Osteoblast (primary cell): ENCODE measurements at regions not wholly inside any gene's neighbourhood (a gene's known extent, or its start where the extent isn't known, plus 50 kb on each side); places are given as distances from the start of the nearest gene placed in this dataset.

ENCODE experiments used
- DNase-seq: peaks from one replicate; pipeline ENCODE4 v3.0.0; 2011; ENCODE audit warnings: low spot score, mixed read lengths; ENCODE audit not compliant: insufficient read length; ENCODE audit errors: missing footprints
- H2AFZ ChIP-seq: 2 replicates; pipeline ENCODE4 v1.6.0; 2011; ENCODE audit warnings: mild to moderate bottlenecking, low read length
- H3K27ac ChIP-seq: 2 replicates; pipeline ENCODE4 v1.5.1; 2011; ENCODE audit warnings: mild to moderate bottlenecking, low read depth, low read length, moderate library complexity
- H3K27me3 ChIP-seq: 2 replicates; pipeline ENCODE4 v1.6.0; 2012; ENCODE audit warnings: mild to moderate bottlenecking, control low read depth, inconsistent platforms, low read length, moderate library complexity; ENCODE audit not compliant: insufficient read depth
- H3K36me3 ChIP-seq: 2 replicates; pipeline ENCODE4 v1.5.1; 2011; ENCODE audit warnings: mild to moderate bottlenecking, low read length, control low read depth, moderate library complexity; ENCODE audit not compliant: insufficient read depth
- H3K4me1 ChIP-seq: 2 replicates; pipeline ENCODE4 v1.5.1; 2011; ENCODE audit warnings: mild to moderate bottlenecking, low read length, control low read depth, moderate library complexity; ENCODE audit not compliant: insufficient read depth
- H3K4me2 ChIP-seq: 2 replicates; pipeline ENCODE4 v1.6.0; 2011; ENCODE audit warnings: mild to moderate bottlenecking, low read length; ENCODE audit not compliant: insufficient read depth
- H3K4me3 ChIP-seq: fragments of 200-600 bp; sonication (generic); 3 replicates; pipeline ENCODE4 v1.5.1; 2012; ENCODE audit warnings: mild to moderate bottlenecking, low read length, inconsistent platforms; ENCODE audit not compliant: insufficient read depth
- H3K79me2 ChIP-seq: 2 replicates; pipeline ENCODE4 v1.6.0; 2012; ENCODE audit warnings: mild to moderate bottlenecking, low read length, control low read depth, inconsistent platforms; ENCODE audit not compliant: insufficient read depth
- H3K9me3 ChIP-seq: 2 replicates; pipeline ENCODE4 v1.5.1; 2011; ENCODE audit warnings: low read depth, low read length, control low read depth
- H4K20me1 ChIP-seq: 2 replicates; pipeline ENCODE4 v1.6.0; 2012; ENCODE audit warnings: mild to moderate bottlenecking, low read length, control low read depth; ENCODE audit not compliant: insufficient read depth
- TF ChIP-seq, protein P1 (sequence below): IDR thresholded peaks from 2 replicates; pipeline ENCODE4 v1.5.1; 2011; ENCODE audit warnings: mild to moderate bottlenecking, low read depth, low read length, moderate library complexity; ENCODE audit errors: extremely low read depth

DNA sequence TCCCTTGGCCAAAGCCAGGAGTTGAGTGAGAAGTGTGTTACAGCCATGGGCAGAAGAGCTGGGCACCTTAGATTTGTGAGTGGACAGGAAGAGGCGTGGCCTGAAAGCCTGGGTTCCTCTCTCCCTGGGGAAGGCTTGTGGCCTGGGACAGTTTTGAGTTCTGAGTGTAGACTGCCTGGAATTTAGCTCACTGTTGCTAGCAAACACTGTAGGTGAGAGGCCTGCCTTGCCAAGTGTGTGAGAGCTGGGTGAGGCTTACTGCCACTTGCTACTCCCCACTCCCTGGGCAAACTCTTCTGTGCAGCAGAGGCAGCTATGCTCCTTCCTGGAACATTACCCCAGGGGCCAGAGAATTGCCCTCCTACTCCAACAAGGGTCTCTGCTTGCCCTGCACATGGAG is 150.0 kb upstream of the GALNT5 start:
- TF ChIP-seq, protein P1, sequence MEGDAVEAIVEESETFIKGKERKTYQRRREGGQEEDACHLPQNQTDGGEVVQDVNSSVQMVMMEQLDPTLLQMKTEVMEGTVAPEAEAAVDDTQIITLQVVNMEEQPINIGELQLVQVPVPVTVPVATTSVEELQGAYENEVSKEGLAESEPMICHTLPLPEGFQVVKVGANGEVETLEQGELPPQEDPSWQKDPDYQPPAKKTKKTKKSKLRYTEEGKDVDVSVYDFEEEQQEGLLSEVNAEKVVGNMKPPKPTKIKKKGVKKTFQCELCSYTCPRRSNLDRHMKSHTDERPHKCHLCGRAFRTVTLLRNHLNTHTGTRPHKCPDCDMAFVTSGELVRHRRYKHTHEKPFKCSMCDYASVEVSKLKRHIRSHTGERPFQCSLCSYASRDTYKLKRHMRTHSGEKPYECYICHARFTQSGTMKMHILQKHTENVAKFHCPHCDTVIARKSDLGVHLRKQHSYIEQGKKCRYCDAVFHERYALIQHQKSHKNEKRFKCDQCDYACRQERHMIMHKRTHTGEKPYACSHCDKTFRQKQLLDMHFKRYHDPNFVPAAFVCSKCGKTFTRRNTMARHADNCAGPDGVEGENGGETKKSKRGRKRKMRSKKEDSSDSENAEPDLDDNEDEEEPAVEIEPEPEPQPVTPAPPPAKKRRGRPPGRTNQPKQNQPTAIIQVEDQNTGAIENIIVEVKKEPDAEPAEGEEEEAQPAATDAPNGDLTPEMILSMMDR: no peak
- H3K9me3 ChIP-seq: peaks cover 3% of the 10 kb centered on the region
- no peaks in the 10 kb centered on the region for H3K4me1 ChIP-seq

DNA sequence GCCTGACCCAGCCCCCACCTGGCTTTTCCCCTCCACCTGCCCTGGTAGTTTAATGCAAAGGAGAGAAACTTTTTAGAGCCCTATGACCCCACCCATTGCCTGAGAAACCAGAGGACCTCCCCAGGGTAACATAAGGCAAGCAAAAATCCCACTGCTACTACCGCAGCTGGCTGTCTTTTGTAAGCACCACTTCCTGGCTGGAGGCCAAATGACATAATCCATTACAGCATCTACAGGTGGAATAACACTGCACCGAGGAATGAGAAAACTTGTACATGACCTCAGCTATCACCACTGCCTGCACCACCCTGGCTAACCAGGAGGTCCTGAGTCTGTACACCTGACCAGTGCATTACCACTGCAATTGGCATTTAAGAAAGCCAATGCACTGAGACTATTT is 149.6 kb upstream of the GALNT5 start:
- TF ChIP-seq, protein P1: no peak
- Histone ChIP-seq H3K9me3 (peaks cover 3% of the 10 kb centered on the region), H3K4me3 (no peak overlapping the region), H4K20me1 (no peaks in the 10 kb centered on the region), H3K79me2 (no peaks in the 10 kb centered on the region), H3K27me3 (no peaks in the 10 kb centered on the region), H3K4me1 (no peaks in the 10 kb centered on the region), H3K36me3 (no peaks in the 10 kb centered on the region), H2AFZ (no peak overlapping the region), H3K27ac (no peak overlapping the region), H3K4me2 (no peak overlapping the region)
- no peak for DNase-seq

More for the DNA sequence above, 150.0 kb upstream of the GALNT5 start:
- H3K27ac ChIP-seq: no peak overlapping the region
- H2AFZ ChIP-seq: no peak overlapping the region
- no peaks in the 10 kb centered on the region for H4K20me1 ChIP-seq
- H3K36me3 ChIP-seq: no peaks in the 10 kb centered on the region
- H3K27me3 ChIP-seq: no peaks in the 10 kb centered on the region
- H3K4me2 ChIP-seq: no peak overlapping the region
- DNase-seq: no peak
- H3K4me3 ChIP-seq: no peak overlapping the region
- no peaks in the 10 kb centered on the region for H3K79me2 ChIP-seq

DNA sequence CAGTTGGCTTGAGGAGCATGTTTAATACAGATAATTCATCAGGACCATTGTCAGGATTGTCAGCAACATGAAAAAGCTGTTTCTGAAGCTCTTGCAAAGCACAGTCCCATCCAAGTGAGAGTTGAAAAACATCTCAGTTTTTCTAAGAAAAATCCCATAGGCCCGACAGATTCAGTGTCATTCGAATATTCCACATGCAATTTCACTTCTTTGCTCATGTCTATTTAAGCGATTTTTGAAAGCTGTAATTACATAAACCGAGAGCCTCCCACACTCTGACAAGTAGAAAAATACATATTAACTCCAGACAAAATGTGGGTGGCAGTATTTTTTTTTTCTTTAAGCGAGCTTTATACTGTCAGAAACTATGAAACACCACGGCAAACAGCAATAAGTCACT is 134.7 kb upstream of the GALNT5 start:
- no peaks in the 10 kb centered on the region for H3K9me3 ChIP-seq
- no peaks in the 10 kb centered on the region for H3K36me3 ChIP-seq
- peak overlapping the region; percentile 87 for H2AFZ ChIP-seq
- H3K4me1 ChIP-seq: no peaks in the 10 kb centered on the region
- no peak for DNase-seq
- peak overlapping the region; percentile 41 for H3K4me3 ChIP-seq
- no peaks in the 10 kb centered on the region for H3K79me2 ChIP-seq
- TF ChIP-seq, protein P1: no peak
- H3K27ac ChIP-seq: no peak overlapping the region
- no peaks in the 10 kb centered on the region for H3K27me3 ChIP-seq
- peak overlapping the region; percentile 58 for H3K4me2 ChIP-seq
- H4K20me1 ChIP-seq: no peaks in the 10 kb centered on the region

DNA sequence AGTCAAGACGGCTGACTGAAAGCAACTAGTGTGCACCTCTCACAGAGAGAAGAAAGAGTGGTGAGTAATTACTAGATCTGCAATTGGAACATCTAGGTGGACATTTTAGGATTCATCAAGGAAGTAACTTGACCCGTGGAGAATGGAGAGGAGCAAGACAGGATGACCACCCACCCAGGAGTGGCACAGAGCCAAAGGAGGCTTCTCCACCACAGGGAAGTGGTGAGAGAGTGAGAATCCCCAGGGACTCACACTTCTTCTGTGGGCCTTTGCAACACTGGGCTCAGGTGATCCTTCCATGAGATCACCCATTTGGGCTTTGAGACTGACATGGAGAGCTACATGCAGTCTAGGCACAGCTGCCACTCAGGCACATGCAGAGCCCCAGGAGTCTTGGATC is 132.8 kb upstream of the GALNT5 start:
- TF ChIP-seq, protein P1: no peak
- no peaks in the 10 kb centered on the region for H3K27me3 ChIP-seq
- H3K27ac ChIP-seq: no peak overlapping the region
- no peaks in the 10 kb centered on the region for H3K4me1 ChIP-seq
- no peaks in the 10 kb centered on the region for H3K36me3 ChIP-seq
- DNase-seq: no peak
- H2AFZ ChIP-seq: no peak overlapping the region
- H4K20me1 ChIP-seq: no peaks in the 10 kb centered on the region
- no peaks in the 10 kb centered on the region for H3K79me2 ChIP-seq
- H3K4me2 ChIP-seq: no peak overlapping the region
- no peak overlapping the region for H3K4me3 ChIP-seq
- no peaks in the 10 kb centered on the region for H3K9me3 ChIP-seq
